ENCODE measurements at regions not wholly inside any gene's neighbourhood (a gene's known extent, or its start where the extent isn't known, plus 50 kb on each side); places are given as distances from the start of the nearest gene placed in this dataset.

DNA sequence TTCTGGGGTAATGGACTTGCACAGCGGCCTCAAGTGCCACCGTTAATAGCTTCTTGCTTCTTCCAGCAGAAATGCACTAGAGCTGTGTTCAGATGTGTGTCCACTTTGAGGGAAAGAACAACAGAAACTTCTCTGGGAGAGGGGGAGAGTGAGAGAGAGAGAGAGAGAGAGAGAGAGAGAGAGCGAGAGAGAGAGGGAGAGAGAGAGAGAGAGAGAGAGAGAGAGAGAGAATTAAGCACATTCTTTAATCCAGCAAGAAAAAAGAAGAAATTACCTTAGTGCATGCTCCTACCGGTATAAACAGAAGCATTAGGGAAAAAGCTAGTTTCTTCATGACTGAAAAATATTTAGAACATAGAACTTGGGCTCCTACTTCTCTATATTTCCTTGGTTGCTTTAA is 418.8 kb downstream of the MAN2A1 start:
- FAIRE-seq: no peak
- TF ChIP-seq JUND (IDR thresholded peaks at IDR 0.05; ENCODE audit: low read length) (0 out of 2 replicates have a peak, but pooled peaks have one; percentile 9), SP4 (IDR thresholded peaks at IDR 0.05; ENCODE audit: low read length) (no peak), SP2 (IDR thresholded peaks at IDR 0.05; ENCODE audit: low read length) (no peak), KDM4A (IDR thresholded peaks at IDR 0.05; ENCODE audit: low read depth, low read length, severe bottlenecking) (no peak), MAFK (IDR thresholded peaks at IDR 0.05; ENCODE audit: low read depth, low read length) (no peak), ZNF274 (IDR thresholded peaks at IDR 0.05; ENCODE audit: borderline replicate concordance, extremely low read depth, low read length) (no peak)
- Histone ChIP-seq H3K23ac (ENCODE audit: insufficient read length) (no peak overlapping the region), H2AFZ (ENCODE audit: low read length) (no peak overlapping the region), H4K5ac (ENCODE audit: insufficient read length, low read depth, low read length) (no peak overlapping the region), H2AK5ac (ENCODE audit: low read depth, low read length) (no peak overlapping the region), H2BK5ac (ENCODE audit: low read depth, low read length) (no peak overlapping the region), H3K4ac (replicated peaks; ENCODE audit: insufficient read length, low read depth, low read length) (no peak overlapping the region), H3K23me2 (ENCODE audit: low read depth, low read length) (no peaks in the 10 kb centered on the region; the same call in 1 of the 2 replicates), H3K4me3 (ENCODE audit: extremely low read depth in 1 of 4, insufficient read depth in 2 of 4, low read depth in 3 of 4, low read length in 4 of 4) (no peak overlapping the region), H3K9me3 (ENCODE audit: insufficient read depth in 2 of 2, low read depth in 1 of 2, low read length in 1 of 2) (no peaks in the 10 kb centered on the region), H3K79me1 (ENCODE audit: low read depth, low read length) (no peaks in the 10 kb centered on the region), H2BK20ac (ENCODE audit: low read length) (no peak overlapping the region), H3K27me3 (replicated peaks in 1 of 4; ENCODE audit: control insufficient read depth in 3 of 4, extremely low read depth in 1 of 4, insufficient read depth in 3 of 4, low read length in 3 of 4) (no peaks in the 10 kb centered on the region), H4K8ac (ENCODE audit: extremely low read depth, insufficient read depth, low read length) (no peak overlapping the region), H3K14ac (ENCODE audit: insufficient read length) (no peak overlapping the region), H3K9ac (replicated peaks in 1 of 4; ENCODE audit: extremely low read depth in 1 of 4, low read depth in 3 of 4, low read length in 3 of 4) (no peak overlapping the region), H3K18ac (ENCODE audit: extremely low read depth, low read length) (no peak overlapping the region), H3K36me3 (ENCODE audit: control insufficient read depth in 2 of 4, insufficient read depth in 4 of 4, low read length in 3 of 4) (no peaks in the 10 kb centered on the region), H2BK12ac (ENCODE audit: low read depth, low read length) (no peak overlapping the region), H3K56ac (replicated peaks; ENCODE audit: insufficient read length, low read depth, low read length) (no peak overlapping the region), H3K79me2 (ENCODE audit: control insufficient read depth in 1 of 2, insufficient read depth in 2 of 2, low read length in 2 of 2) (no peaks in the 10 kb centered on the region), H3K4me2 (ENCODE audit: insufficient read depth in 1 of 2, low read depth in 2 of 2, low read length in 2 of 2) (no peak overlapping the region), H4K91ac (replicated peaks; ENCODE audit: insufficient read length, low read length) (no peak overlapping the region), H3K4me1 (replicated peaks in 1 of 4; ENCODE audit: control insufficient read depth in 3 of 4, insufficient read depth in 4 of 4, low read length in 3 of 4) (no peaks in the 10 kb centered on the region), H4K20me1 (replicated peaks in 1 of 2; ENCODE audit: control insufficient read depth in 1 of 2, insufficient read depth in 2 of 2, low read length in 2 of 2) (no peaks in the 10 kb centered on the region), H2BK120ac (replicated peaks; ENCODE audit: low read depth, low read length) (no peak overlapping the region), H3K27ac (ENCODE audit: low read depth, low read length) (no peak overlapping the region), H2BK15ac (ENCODE audit: low read length) (no peak overlapping the region)
- no peak for DNase-seq (ENCODE audit: low read depth in 1 of 2, low spot score in 2 of 2)
- ChIA-PET POLR2A (ENCODE audit: partially characterized antibody) (no interaction called here), CTCF (ENCODE audit: partially characterized antibody) (interaction anchor here (0.7 to 1.3 kb wide), 2 partner anchors 64 to 860 kb away, joined by 3 to 4 read pairs; no protein-coding TSS in a partner anchor)
- WGBS, 2 experiments (ENCODE audit: extremely low coverage in 1 of 2, insufficient coverage in 1 of 2, insufficient read length in 1 of 2, insufficient replicate concordance in 2 of 2, low coverage in 1 of 2, low lambda C conversion rate in 2 of 2, missing lambda C conversion rate in 1 of 2): 90% methylated on average over 4 of the region's 4 CpGs; no CpG with 5 or more reads in 1 of the 2 experiments
